ENCODE measurements at regions not wholly inside any gene's neighbourhood (a gene's known extent, or its start where the extent isn't known, plus 50 kb on each side); places are given as distances from the start of the nearest gene placed in this dataset.
"Not testable (repeated sequence)": the region's sequence is repeated elsewhere in the genome, so short reads cannot be mapped to it uniquely, and the experiment has no call there.

DNA sequence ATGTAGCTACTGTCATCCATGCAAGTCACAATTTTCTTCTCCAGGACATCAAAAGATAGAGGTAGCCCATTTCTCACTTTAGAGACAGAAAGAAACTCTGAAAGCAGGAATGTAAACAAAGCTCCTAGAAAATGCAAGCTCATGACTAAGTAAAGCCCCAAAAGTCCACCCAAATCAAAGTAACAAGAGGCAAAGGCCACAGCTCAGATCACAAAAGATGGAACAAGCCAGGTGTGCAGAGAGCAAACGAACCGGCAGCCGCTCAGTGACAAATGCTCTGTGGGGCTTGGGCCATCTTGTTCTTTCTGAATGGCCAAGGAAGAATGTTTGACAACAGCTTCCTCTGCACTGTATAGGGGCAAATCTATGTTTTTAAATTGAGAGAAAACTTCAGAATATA lies 201.0 kb downstream of the CYRIA start:
- no peak for DNase-seq (ENCODE audit: low read depth)

DNA sequence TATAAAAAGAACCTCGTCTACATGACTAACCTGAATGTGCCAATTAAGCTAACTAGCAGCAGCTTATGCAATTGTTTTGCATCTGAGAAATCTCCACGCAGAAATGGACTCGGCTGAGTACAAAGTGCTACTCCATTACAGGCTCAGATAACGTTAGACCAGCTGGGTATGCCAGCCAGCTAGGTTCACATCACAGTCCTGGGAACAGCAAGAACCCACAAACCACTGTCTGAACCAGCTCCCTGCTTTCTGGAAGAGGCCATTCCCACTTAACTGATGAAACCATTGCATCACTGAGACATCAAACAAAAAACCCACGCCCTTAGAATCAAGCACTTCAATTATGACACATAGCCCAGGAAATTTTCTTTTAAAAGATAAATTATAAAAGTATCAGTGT lies 202.7 kb downstream of the CYRIA start:
- DNase-seq (ENCODE audit: low read depth), result no peak

GRCh38 chr2:16461672-16462071 lies 204.0 kb downstream of the CYRIA start:
- no peak for DNase-seq (ENCODE audit: low read depth)

DNA sequence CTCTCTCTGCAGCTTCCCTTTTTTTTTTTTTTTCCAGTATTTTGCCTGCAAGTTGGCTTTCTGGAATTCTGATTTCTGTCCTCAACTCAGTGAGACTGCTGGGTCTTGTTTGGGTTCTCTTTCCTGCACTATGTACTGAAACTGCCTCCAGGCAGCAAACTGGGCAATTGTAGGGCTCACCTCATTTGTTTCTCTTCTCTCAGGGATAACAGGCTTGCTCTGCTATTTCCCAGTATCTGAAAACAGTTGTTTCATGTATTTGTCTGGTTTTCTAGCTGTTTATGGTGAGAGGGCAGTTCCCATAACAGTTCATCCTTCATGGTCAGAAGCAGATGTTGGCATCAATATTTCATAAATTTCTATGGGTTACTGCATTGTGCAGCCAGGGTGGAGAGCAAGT lies 206.0 kb downstream of the CYRIA start:
- DNase-seq (ENCODE audit: low read depth), result no peak

GRCh38 chr2:16454621-16455020 lies 211.0 kb downstream of the CYRIA start:
- no peak for DNase-seq (ENCODE audit: low read depth)

GRCh38 chr2:16452123-16452522 lies 213.5 kb downstream of the CYRIA start:
- DNase-seq (ENCODE audit: low read depth), result no peak

GRCh38 chr2:16446706-16447105 lies 218.9 kb downstream of the CYRIA start:
- DNase-seq (ENCODE audit: low read depth), result no peak

- DNase-seq (ENCODE audit: low read depth), result no peak
Measured at GRCh38 chr2:16442971-16443370, 222.7 kb downstream of the CYRIA start.

GRCh38 chr2:16441431-16441830 lies 224.2 kb downstream of the CYRIA start:
- DNase-seq (ENCODE audit: low read depth), result no peak

DNA sequence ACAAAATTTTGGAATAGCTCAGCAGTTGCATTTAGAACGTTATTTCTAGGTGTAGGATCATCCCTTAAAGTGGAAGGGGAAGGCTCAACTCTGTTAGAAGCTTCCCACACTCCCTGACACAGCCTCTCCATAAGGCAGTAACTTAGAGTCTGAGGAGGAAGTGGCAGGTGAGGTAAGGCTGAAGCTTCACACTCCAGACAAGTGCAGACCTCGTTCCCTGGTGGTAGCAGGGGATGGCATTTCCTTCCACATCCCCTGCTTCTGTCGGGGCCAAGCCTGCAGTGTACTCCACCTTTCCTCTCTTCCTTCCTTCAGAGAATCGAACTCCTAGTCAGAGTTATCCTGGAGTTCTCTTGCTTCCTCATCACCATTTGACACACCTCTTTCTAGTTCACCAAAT lies 224.7 kb downstream of the CYRIA start:
- no peak for DNase-seq (ENCODE audit: low read depth)

DNA sequence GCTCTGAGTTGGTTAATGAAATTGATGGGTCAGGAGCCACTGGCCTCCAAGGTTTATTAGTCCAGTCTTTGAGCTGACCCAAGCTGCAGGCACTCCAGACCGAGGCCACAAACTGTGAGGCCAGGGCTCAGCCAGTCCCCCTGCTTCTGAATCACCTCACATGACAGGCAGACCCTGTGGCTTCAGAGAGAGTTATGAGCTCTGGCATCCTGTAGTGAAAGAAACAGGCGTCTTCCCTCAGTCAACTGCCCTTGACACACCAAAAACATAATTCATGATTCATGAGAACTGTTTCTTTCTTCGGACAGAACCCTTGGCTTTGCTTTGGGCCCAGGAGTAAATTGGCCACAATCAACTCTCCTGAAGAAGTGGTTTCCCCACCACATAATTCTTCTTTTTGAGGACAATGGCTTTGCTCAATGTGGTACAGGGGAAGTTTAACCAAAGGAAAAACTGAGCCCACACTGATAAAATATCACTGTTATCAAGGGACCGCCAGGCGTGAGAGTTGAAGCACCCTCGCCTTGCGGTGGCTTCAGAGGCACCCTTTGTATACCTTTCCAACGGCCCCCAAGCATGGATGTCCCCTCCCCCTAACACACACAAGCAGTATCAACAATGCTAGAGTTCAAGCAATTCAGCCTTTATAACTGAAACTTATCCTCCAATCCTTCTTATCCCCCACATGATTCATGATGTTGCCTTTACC lies 226.9 kb downstream of the CYRIA start:
- no peak for DNase-seq (ENCODE audit: low read depth)

DNA sequence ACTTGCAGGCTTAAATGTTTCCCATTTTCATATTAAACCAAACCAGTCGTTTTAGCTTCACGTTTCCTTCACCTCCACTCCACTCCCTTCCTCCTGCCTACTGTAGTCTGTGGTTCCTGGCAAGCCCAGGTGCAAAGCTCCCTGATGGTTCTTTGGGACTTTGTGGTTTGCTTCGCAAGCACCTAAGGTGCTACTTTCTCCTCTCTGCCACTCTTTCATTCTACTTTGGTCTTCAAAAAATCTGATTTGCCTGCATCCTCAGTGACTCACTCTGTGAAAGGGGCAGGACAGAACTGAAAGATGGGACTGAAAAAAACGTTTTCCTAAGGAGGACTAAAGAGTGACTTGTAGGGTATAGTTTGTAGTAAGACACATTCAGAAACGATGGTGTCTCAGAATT lies 228.4 kb downstream of the CYRIA start:
- no peak for DNase-seq (ENCODE audit: low read depth)

DNA sequence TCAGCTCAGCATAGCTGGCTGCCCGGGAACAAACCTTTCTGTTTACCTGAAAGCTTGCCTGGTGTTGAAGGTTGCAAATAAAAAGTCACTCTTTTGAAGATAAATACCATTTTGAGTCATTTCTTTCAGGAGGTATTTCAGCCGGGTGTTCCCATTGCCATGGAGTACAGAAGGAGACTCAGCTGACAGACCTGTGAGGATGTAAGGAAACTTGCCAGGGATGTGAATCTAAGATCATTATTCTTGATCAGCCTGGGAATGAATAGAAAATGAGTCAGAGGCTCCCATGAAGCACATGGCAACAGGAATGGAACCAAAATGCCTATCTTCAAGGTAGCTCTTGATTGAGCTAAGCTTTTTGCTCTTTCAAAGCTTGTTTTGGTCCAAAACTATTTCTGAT lies 231.2 kb downstream of the CYRIA start:
- DNase-seq (ENCODE audit: low read depth), result no peak

- DNase-seq (ENCODE audit: low read depth), result no peak
Measured at GRCh38 chr2:16430846-16431245, 234.8 kb downstream of the CYRIA start.

DNA sequence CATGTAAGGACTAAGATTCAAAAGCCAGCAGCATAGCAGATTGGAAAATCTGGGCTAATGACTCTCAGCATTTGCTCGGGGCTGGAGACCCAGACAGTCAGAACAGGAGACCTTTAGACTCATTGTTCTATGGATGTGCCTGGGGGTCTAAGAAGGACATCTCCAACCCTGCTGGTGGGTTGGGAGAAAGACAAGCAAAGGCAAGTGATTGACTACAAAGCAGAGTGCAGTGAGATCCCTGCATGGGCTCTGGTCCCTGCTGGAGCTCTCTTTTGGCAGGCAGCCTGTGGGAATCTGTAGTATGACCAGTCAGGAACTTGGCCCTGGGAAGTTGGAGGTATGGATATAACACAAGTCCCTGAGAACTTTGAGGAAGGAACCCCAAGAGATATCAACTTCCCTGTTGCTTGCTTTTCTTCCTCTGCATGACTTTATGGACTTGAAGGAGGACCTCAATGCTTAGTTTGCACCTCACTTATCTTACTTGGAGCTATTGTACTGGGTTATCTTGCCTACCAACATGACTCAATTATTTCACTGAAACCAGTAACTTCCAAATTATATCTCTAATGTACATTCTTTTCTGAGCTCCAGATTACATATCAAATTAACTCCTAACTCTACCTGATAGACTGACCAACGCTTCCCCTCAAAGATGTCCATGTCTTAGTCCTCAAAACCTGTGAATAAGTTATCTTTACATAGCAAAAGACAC lies 236.0 kb downstream of the CYRIA start:
- no peak for DNase-seq (ENCODE audit: low read depth)

DNA sequence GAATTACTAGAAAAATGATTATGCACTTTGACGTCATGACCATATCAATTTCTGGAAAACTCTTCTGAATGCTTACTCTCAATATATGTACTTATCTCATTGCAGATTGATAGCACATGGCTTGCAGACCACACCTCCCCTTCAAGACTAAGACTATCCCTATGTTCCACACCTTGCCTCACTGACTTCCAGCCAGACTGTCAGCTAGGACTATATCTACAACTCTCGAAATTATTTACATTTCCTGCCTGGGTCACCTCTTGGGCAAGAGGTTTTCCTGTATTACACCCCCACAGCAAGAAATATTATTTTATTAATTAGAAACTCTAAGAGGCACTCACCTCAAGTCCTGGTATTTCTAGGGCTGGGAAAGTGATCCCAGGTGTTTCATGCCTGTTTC lies 236.6 kb downstream of the CYRIA start:
- no peak for DNase-seq (ENCODE audit: low read depth)

DNA sequence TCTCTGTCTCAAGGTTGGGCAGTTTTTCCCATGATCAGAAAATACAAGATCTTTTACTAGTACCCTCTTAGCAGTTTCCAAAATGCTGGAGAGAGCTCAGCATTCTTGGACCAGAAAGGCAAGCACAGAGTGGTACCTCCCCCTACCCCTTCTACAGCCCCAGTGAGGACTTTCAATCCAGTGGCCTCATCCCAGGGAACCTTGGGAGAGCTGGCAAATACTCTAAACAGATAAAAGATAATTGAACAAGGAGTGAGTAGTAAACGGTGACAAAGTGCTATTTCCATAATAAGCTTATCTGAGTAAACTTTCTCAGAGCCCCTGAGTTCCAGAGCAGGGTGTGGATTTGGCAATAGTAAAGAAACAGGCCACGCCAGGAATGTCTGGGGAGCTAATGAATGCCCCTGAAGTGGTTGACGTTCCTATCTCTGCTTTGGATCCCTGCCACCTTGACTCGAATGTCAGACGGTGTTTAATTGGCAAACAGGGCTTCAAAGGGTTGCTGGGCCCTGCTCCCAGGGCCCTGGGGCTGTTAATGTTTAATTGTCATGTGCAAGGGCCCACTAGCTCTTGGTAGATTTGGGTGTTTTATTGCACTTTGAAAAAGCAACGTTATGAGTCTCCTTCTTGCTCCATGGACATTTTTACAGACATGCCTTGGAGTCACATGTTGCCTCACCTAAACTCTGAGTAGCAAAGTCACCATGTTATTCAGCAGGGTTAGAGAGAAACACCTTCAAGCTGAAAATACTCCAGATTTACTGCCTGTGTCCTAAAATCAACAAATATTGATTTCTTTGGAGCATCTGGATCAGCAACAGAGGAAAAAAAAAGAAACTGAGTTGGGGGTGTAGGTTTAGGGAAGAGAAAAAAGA lies 239.9 kb downstream of the CYRIA start:
- no peak for DNase-seq (ENCODE audit: low read depth)

DNA sequence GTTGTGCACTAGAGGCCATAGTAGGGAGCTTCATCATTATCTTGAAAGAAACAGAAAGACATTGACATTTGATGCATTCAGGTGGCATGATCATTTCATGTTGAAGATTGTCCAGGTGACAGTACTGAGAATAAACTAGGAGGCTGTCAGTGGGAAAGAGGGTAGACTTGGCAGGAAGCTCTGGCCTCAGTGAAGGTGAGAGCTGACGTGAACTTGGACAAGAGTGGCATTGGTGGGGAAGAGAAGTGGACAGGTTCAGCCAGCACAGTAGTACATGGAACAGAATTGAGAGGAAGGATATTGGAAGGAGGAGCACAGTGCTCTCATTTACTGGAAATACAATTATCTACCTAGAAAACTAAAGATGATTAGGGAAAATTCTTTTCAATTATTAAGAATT lies 245.2 kb downstream of the CYRIA start:
- no peak for DNase-seq (ENCODE audit: low read depth)

DNA sequence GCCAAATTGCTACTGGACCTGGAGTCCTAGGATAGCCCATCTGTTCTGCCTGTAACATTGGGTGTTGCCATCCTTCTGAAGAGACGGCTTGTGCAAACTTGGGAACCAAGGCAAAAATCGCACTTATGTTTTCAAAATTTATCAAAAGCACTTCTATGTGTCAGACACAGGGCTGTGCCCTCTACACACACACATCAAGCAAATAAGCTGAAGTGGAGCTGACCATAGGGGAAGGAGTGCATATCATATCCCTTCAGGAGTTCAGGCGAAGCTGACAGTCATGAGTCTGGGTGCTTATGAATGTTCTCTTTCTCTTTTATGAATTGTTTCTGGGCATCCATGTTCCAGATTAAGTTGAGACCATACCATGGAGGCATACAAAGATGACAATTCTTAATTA lies 247.9 kb downstream of the CYRIA start:
- no peak for DNase-seq (ENCODE audit: low read depth)

DNA sequence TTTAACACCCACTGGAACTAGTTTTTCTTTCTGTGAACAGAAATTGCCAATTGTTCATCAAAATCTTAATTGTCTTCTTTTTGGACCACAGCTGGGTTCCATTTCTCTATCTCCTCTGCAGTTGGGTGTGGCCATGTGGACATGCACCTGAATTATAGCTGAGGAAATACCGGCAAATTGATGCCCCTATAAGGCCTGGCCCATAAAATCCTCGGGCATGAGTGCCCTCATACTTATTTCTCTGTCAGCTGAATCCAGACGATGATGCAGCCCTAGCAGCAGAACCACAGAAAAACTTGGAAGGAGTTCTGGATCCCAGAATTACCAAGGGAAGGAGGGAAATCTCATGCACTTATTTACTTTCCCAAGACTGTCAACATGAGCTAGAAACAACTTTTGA lies 249.0 kb downstream of the CYRIA start:
- DNase-seq (ENCODE audit: low read depth), result no peak

DNA sequence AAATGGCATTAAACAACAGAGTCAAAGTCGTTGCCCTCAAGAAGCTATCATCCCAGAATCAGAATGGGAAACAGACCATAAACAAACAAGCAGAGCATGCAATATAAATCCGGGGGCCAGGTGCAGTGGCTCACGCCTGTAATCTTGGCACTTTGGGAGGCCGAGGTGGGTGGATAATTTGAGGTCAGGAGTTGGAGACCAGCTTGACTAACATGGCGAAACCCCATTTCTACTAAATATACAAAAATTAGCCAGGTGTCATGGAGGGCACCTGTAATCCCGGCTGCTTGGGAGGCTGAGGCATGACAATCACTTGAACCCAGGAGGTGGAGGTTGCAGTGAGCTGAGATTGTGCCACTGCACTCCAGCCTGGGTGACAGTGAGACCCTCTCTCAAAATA lies 249.8 kb downstream of the CYRIA start:
- DNase-seq (ENCODE audit: low read depth), result not testable (repeated sequence)

DNA sequence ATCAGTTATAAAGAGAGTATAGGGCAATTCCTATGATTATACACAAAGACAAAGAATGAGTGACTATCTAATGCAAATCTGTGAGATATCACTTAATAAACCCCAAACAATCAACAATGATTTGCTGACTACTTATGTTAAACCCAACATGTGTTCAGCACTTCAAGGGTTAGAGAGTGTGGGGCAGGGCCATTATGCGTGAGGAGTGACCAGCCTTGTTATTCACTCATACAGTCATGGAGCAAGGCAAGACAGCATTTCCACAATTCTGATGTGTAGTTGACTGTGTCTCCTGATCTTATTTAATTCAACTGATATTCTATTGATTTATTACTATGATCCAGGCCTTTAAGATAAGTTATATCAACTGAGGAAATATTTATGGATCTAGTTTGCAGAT lies 251.7 kb downstream of the CYRIA start:
- DNase-seq (ENCODE audit: low read depth), result no peak

DNA sequence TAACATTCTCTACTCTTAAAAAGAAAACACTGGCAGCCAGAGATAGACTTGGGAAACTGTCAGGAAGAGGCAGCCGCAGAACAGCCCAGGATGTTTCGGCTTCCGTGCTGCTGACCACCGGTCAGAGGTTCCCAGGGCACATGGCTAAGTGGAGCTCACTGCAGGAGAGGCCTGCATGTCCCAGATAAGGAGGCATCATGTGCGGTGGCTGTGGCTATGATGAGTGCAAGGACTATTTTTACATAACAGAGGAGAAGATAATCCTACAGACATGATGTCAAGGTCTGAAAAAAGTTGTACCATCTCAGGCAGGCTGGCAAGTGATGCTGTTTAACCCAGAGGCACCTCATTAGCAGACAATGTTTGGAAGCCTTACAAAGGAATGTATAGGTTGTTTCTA lies 252.3 kb downstream of the CYRIA start:
- DNase-seq (ENCODE audit: low read depth), result no peak

Measured in fibroblast of gingiva (primary cell).